Skeletal muscle cell (primary cell): ENCODE measurements at regions not wholly inside any gene's neighbourhood (a gene's known extent, or its start where the extent isn't known, plus 50 kb on each side); places are given as distances from the start of the nearest gene placed in this dataset.
"Not testable (repeated sequence)": the region's sequence is repeated elsewhere in the genome, so short reads cannot be mapped to it uniquely, and the experiment has no call there.

ENCODE experiments used
- DNase-seq: peaks from one replicate; pipeline ENCODE4 v3.0.0-alpha.2; 2010; ENCODE audit warnings: low read depth
- H3K4me3 ChIP-seq: 2 replicates; pipeline ENCODE4 v1.5.1; 2011; ENCODE audit warnings: low read depth, mild to moderate bottlenecking, control low read depth, low read length, moderate library complexity

- no peak overlapping the region for H3K4me3 ChIP-seq
- DNase-seq = no peak
Observed at GRCh38 chr1:68767941-68768340, 271.1 kb upstream of the DEPDC1 start.

DNA sequence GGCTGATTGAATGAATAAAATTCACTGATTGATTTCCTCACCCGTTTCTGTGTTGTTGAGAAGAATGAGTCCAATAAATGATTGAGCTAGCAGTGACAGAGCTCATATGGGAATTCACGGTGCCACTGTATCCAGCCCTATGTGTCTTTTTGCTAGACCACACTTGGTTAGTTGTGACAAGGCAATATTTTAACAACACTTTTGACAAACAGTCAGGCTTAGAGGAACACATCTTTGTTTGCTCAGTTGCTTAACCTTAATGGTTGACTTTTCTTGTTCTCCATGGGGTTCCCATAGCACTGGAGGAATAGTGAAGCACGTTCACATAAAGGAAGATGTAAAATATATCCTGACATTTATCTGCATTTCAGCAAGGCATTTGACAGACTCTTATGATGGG lies 273.9 kb upstream of the DEPDC1 start:
- H3K4me3 ChIP-seq = no peak overlapping the region
- no peak for DNase-seq

DNA sequence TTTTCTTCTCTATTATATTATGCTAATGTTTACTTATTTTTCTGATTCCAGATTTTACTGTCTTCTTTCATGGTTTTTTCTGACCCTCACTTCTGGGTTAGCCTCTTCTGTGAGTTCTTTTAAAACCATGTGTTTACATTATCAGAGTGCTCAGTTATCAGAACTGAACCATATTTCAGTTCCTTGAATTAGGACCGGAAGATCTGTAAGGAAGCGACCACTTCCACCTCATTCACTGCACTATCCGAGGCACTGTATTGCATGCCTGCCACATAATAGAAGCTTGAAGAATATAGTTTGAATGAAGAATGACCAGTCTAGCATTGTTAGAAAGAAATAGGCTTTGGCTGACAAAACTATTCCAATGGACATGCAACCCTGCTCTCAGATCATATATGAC lies 281.0 kb upstream of the DEPDC1 start:
- H3K4me3 ChIP-seq = no peak overlapping the region
- no peak for DNase-seq

- DNase-seq, H3K4me3 ChIP-seq: not testable (repeated sequence)
Observed at GRCh38 chr1:68779841-68780240, 283.0 kb upstream of the DEPDC1 start.

DNA sequence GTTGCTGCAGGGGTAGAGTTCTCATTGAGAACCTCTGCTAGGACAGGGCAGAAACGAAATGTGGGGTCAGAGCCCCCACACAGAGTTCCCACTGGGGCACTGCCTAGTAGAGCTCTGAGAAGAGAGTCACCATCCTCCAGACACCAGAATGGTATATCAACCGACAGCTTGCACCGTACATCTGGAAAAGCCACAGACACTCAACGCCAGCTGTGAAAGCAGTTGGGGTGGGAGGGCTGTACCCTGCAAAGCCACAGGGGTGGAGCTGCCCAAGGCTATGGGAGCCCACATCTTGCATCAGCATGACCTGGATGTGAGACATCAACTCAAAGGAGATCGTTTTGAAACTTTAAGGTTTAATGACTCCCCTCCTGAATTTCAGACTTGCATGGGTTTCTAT lies 284.0 kb upstream of the DEPDC1 start:
- no peak overlapping the region for H3K4me3 ChIP-seq
- no peak for DNase-seq

- no peak for DNase-seq
- H3K4me3 ChIP-seq = no peak overlapping the region
Observed at GRCh38 chr1:68782890-68783289, 286.0 kb upstream of the DEPDC1 start.

DNA sequence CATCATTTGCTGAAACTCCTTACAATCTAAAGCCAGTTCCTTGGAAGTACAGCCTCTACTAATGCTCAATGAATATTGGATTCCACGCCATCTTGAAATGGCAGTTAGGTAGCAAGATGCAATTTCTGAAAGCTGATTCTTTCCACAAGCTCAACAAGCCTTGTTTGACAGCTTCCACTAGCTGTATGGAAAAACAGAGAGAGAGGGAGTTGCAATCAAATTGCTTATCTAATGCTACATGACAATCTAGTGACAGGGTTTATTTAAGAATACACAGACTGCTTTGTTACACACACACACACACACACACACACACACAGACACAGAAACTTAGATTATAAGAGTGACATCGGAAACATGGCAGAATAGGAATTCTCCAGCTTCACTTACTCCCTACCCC lies 288.4 kb upstream of the DEPDC1 start:
- no peak for DNase-seq

GRCh38 chr1:68788762-68789161 lies 291.9 kb upstream of the DEPDC1 start:
- no peak for DNase-seq
- H3K4me3 ChIP-seq = no peak overlapping the region

More for the DNA sequence above, 288.4 kb upstream of the DEPDC1 start:
- no peak overlapping the region for H3K4me3 ChIP-seq

GRCh38 chr1:68791800-68792199 lies 294.9 kb upstream of the DEPDC1 start:
- H3K4me3 ChIP-seq = no peak overlapping the region
- no peak for DNase-seq

- H3K4me3 ChIP-seq = no peak overlapping the region
- no peak for DNase-seq
Observed at GRCh38 chr1:68795956-68796355, 299.1 kb upstream of the DEPDC1 start.

- H3K4me3 ChIP-seq = no peak overlapping the region
- no peak for DNase-seq
Observed at GRCh38 chr1:68796888-68797287, 300.0 kb upstream of the DEPDC1 start.

GRCh38 chr1:68798071-68798470 lies 301.2 kb upstream of the DEPDC1 start:
- no peak for DNase-seq

GRCh38 chr1:68799096-68799495 lies 302.2 kb upstream of the DEPDC1 start:
- no peak for DNase-seq
- H3K4me3 ChIP-seq = no peak overlapping the region

More at GRCh38 chr1:68798071-68798470, 301.2 kb upstream of the DEPDC1 start:
- no peak overlapping the region for H3K4me3 ChIP-seq

DNA sequence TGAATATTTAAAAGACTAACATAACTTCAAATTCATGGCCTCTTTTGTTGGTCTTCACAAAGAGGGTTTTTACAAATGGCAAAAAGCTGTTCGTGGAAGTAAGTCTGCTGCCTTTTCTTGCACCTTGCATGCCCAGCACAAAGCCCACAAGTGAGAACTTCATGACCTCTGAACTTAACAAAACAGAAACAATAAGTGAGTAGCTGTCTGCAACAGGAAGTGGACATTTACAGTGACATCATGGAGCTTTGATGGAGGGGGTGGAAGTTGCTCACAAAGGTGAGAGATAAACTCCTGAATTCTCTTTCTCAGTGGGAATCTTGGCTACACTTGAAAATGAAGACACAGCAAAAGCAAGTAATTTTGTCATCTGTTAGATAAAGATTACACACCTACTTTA lies 303.3 kb upstream of the DEPDC1 start:
- no peak for DNase-seq
- H3K4me3 ChIP-seq = no peak overlapping the region

- no peak for DNase-seq
- H3K4me3 ChIP-seq = no peak overlapping the region
Observed at GRCh38 chr1:68801440-68801839, 304.6 kb upstream of the DEPDC1 start.

DNA sequence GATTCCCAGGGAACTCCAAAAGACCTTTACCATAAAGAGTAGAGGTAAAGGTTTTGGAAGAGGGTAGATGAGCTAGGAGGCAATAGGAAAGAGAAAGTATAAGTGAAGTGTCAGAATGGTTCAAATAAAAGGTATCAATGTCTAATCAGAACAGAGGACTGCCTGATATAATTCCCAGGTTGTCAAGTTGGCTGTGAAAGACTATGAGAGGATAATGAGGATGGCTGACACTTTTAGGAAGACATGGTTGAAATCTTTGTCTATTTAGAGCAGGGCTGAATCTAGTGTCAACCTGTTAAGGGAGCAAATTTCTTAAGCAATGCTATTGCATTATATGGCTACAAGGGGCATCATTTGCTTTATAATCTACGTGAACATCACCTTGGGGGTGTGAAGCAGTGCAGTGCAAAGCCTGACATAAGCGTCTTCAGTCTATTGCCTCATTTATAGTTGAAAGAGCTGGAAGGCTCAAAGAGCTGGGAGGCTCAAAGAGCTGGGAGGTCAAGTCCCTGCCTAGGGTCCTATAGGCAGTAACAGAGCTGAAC lies 308.3 kb upstream of the DEPDC1 start:
- H3K4me3 ChIP-seq = no peak overlapping the region
- no peak for DNase-seq

- no peak for DNase-seq
- no peak overlapping the region for H3K4me3 ChIP-seq
Observed at GRCh38 chr1:68808351-68808750, 311.5 kb upstream of the DEPDC1 start.

- no peak for DNase-seq
- H3K4me3 ChIP-seq = no peak overlapping the region
Observed at GRCh38 chr1:68811806-68812205, 314.9 kb upstream of the DEPDC1 start.

DNA sequence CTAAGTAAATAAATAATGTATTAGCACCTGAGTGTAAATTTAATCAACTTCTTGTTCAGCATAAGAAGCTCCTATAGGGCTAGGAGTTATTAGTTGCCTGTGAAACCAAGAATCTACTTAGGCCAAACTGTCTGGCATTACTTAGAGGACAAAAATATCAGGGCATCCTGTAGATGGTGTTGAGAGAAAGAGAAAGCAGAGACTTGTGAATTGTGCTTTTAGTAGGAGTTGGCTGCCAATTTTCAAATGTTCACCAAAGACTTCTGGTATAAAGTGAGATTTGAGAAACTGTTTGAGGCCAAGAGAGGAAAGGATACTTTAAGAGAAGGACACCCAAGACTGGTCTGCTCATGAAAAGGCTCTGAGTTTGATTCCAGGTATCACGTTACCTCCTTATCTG lies 315.5 kb upstream of the DEPDC1 start:
- H3K4me3 ChIP-seq = no peak overlapping the region
- DNase-seq = no peak

GRCh38 chr1:68814067-68814466 lies 317.2 kb upstream of the DEPDC1 start:
- no peak for DNase-seq
- no peak overlapping the region for H3K4me3 ChIP-seq

DNA sequence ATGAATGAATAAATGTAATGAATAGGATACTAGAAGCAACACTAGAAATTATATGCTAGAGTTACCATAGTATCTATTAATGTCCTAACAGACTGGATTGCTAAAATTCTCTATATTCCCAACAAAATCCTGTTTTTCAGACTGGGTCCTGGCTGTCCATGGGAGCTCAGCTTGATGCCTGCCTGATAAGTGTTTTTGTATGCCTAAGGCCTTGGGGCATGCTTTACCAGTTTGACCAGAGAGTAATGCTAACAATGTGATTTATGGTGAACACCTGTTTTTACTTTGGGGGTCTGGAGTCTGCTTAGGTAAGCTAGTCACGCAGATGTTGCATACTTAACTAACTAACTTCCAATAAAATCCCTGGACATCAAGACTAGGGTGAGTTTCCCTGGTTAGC lies 318.8 kb upstream of the DEPDC1 start:
- no peak overlapping the region for H3K4me3 ChIP-seq
- no peak for DNase-seq
